NB4 (cell line): ENCODE measurements at regions not wholly inside any gene's neighbourhood (a gene's known extent, or its start where the extent isn't known, plus 50 kb on each side); places are given as distances from the start of the nearest gene placed in this dataset.

ENCODE experiments used
- POLR2A ChIP-seq: IDR thresholded peaks from 2 replicates; pipeline ENCODE4 v1.6.1; 2011; ENCODE audit warnings: mild to moderate bottlenecking; ENCODE audit not compliant: insufficient read length; ENCODE audit errors: extremely low read depth
- TF ChIP-seq, protein P1 (sequence below): IDR thresholded peaks from one replicate; pipeline ENCODE4 v1.5.1; 2012; ENCODE audit warnings: low read depth, low read length
- TF ChIP-seq, protein P2 (sequence below): IDR thresholded peaks from 2 replicates; pipeline ENCODE4 v1.6.1; 2011; ENCODE audit warnings: low read depth, low read length

DNA sequence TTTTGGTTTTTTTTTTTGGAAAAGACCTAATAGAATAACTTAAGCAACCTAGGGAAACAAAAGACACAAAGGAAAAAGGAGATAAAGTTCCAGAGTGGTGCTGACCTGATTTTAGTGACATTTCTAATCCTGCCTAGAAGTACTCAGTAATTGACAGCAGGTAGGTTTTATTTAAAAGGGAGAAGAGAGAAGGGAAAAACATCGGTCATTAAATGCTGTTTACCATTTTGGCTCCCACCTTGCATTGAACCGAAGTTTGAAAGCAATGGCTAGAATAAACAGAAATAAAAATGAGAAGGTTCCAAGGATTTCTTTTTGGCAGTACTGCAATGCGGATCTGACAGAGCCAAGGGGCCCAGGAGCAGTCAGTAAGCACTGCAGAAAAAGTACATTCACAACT lies 115.8 kb upstream of the MAOA start:
- TF ChIP-seq, protein P1, sequence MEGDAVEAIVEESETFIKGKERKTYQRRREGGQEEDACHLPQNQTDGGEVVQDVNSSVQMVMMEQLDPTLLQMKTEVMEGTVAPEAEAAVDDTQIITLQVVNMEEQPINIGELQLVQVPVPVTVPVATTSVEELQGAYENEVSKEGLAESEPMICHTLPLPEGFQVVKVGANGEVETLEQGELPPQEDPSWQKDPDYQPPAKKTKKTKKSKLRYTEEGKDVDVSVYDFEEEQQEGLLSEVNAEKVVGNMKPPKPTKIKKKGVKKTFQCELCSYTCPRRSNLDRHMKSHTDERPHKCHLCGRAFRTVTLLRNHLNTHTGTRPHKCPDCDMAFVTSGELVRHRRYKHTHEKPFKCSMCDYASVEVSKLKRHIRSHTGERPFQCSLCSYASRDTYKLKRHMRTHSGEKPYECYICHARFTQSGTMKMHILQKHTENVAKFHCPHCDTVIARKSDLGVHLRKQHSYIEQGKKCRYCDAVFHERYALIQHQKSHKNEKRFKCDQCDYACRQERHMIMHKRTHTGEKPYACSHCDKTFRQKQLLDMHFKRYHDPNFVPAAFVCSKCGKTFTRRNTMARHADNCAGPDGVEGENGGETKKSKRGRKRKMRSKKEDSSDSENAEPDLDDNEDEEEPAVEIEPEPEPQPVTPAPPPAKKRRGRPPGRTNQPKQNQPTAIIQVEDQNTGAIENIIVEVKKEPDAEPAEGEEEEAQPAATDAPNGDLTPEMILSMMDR, result no peak
- no peak for TF ChIP-seq POLR2A
- TF ChIP-seq, protein P2, sequence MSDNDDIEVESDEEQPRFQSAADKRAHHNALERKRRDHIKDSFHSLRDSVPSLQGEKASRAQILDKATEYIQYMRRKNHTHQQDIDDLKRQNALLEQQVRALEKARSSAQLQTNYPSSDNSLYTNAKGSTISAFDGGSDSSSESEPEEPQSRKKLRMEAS, result no peak
